ENCODE measurements at regions not wholly inside any gene's neighbourhood (a gene's known extent, or its start where the extent isn't known, plus 50 kb on each side); places are given as distances from the start of the nearest gene placed in this dataset.

- Histone ChIP-seq H4K20me1 (ENCODE audit: control insufficient read depth, insufficient read depth, low read length, poor library complexity, severe bottlenecking) (no peaks in the 10 kb centered on the region), H3K4me3 (ENCODE audit: control extremely low read depth in 1 of 5, extremely low read depth in 1 of 5, insufficient read depth in 1 of 5, low read depth in 2 of 5, low read length in 4 of 5) (no peak overlapping the region), H3K9ac (ENCODE audit: low read length) (no peak overlapping the region), H3K27me3 (replicated peaks in 1 of 4; ENCODE audit: control extremely low read depth in 1 of 4, control insufficient read depth in 3 of 4, insufficient read depth in 4 of 4, low read length in 3 of 4) (no peaks in the 10 kb centered on the region), H3K27ac (ENCODE audit: low read length in 2 of 2) (no peak overlapping the region), H3K4me1 (ENCODE audit: control insufficient read depth in 2 of 2, insufficient read depth in 2 of 2, low read length in 2 of 2) (no peaks in the 10 kb centered on the region), H3K36me3 (replicated peaks in 1 of 2; ENCODE audit: control extremely low read depth in 1 of 2, control insufficient read depth in 1 of 2, extremely low read depth in 1 of 2, insufficient read depth in 2 of 2, low read length in 1 of 2) (no peaks in the 10 kb centered on the region), H3K9me3 (ENCODE audit: control extremely low read depth in 1 of 3, control insufficient read depth in 2 of 3, insufficient read depth in 1 of 3, low read length in 2 of 3) (no peaks in the 10 kb centered on the region), H3K79me2 (ENCODE audit: control insufficient read depth, insufficient read depth, low read length) (no peaks in the 10 kb centered on the region), H2AFZ (ENCODE audit: insufficient read depth, low read depth, low read length, poor library complexity, severe bottlenecking) (no peak overlapping the region), H3K4me2 (replicated peaks; ENCODE audit: low read depth, low read length, poor library complexity, severe bottlenecking) (no peak overlapping the region)
- POLR2A ChIA-PET: no interaction called here
- ATAC-seq (ENCODE audit: low read depth) (no peak), DNase-seq (no peak)
- H3K4me1 Mint-ChIP-seq: no peaks in the 10 kb centered on the region
- H3K4me3 Mint-ChIP-seq: no peak overlapping the region
- TF ChIP-seq CTCF (IDR thresholded peaks at IDR 0.05) (no peak), EZH2 (IDR thresholded peaks at IDR 0.05; ENCODE audit: borderline replicate concordance, insufficient read depth, low read depth, low read length, poor library complexity, severe bottlenecking) (no peak)
- CTCF ChIA-PET: no interaction called here
- no peaks in the 10 kb centered on the region for H3K9me3 Mint-ChIP-seq (ENCODE audit: insufficient read depth)
- H3K27me3 Mint-ChIP-seq: no peaks in the 10 kb centered on the region
- H3K27ac Mint-ChIP-seq: no peak overlapping the region
- no CpG with 5 or more reads among the region's 1 CpG for WGBS (ENCODE audit: insufficient coverage)
- intact Hi-C loops (cut with micrococcal nuclease): no loop called here
Observed at GRCh38 chrX:80537096-80537495, 116.8 kb downstream of the TENT5D start.

GRCh38 chrX:80550722-80551121, 130.5 kb downstream of the TENT5D start:
- Mint-ChIP-seq H3K4me3 (no peak overlapping the region), H3K9me3 (ENCODE audit: insufficient read depth) (no peaks in the 10 kb centered on the region), H3K27ac (no peak overlapping the region), H3K27me3 (no peaks in the 10 kb centered on the region), H3K4me1 (no peaks in the 10 kb centered on the region)
- Histone ChIP-seq H2AFZ (ENCODE audit: insufficient read depth, low read depth, low read length, poor library complexity, severe bottlenecking) (no peak overlapping the region), H3K9ac (ENCODE audit: low read length) (no peak overlapping the region), H3K4me3 (ENCODE audit: control extremely low read depth in 1 of 5, extremely low read depth in 1 of 5, insufficient read depth in 1 of 5, low read depth in 2 of 5, low read length in 4 of 5) (no peak overlapping the region), H3K27ac (ENCODE audit: low read length in 2 of 2) (no peak overlapping the region), H3K27me3 (replicated peaks in 1 of 4; ENCODE audit: control extremely low read depth in 1 of 4, control insufficient read depth in 3 of 4, insufficient read depth in 4 of 4, low read length in 3 of 4) (no peaks in the 10 kb centered on the region), H3K9me3 (ENCODE audit: control extremely low read depth in 1 of 3, control insufficient read depth in 2 of 3, insufficient read depth in 1 of 3, low read length in 2 of 3) (no peaks in the 10 kb centered on the region), H4K20me1 (ENCODE audit: control insufficient read depth, insufficient read depth, low read length, poor library complexity, severe bottlenecking) (no peaks in the 10 kb centered on the region), H3K4me1 (ENCODE audit: control insufficient read depth in 2 of 2, insufficient read depth in 2 of 2, low read length in 2 of 2) (no peaks in the 10 kb centered on the region), H3K36me3 (replicated peaks in 1 of 2; ENCODE audit: control extremely low read depth in 1 of 2, control insufficient read depth in 1 of 2, extremely low read depth in 1 of 2, insufficient read depth in 2 of 2, low read length in 1 of 2) (no peaks in the 10 kb centered on the region), H3K79me2 (ENCODE audit: control insufficient read depth, insufficient read depth, low read length) (no peaks in the 10 kb centered on the region), H3K4me2 (replicated peaks; ENCODE audit: low read depth, low read length, poor library complexity, severe bottlenecking) (no peak overlapping the region)
- ChIA-PET POLR2A (no interaction called here), CTCF (no interaction called here)
- no peak for ATAC-seq (ENCODE audit: low read depth)
- TF ChIP-seq CTCF (IDR thresholded peaks at IDR 0.05) (no peak), EZH2 (IDR thresholded peaks at IDR 0.05; ENCODE audit: borderline replicate concordance, insufficient read depth, low read depth, low read length, poor library complexity, severe bottlenecking) (no peak)
- intact Hi-C loops (cut with micrococcal nuclease): no loop called here
- DNase-seq: no peak
- WGBS (ENCODE audit: insufficient coverage): 63% methylated on average over 4 of the region's 6 CpGs

Measured in B cell (primary cell).